ENCODE measurements at regions not wholly inside any gene's neighbourhood (a gene's known extent, or its start where the extent isn't known, plus 50 kb on each side); places are given as distances from the start of the nearest gene placed in this dataset.
"Not testable (repeated sequence)": the region's sequence is repeated elsewhere in the genome, so short reads cannot be mapped to it uniquely, and the experiment has no call there.

GRCh38 chr22:44575381-44576268 lies 77.6 kb upstream of the RTL6 start:
- no peak for DNase-seq (ENCODE audit: low spot score)

DNA sequence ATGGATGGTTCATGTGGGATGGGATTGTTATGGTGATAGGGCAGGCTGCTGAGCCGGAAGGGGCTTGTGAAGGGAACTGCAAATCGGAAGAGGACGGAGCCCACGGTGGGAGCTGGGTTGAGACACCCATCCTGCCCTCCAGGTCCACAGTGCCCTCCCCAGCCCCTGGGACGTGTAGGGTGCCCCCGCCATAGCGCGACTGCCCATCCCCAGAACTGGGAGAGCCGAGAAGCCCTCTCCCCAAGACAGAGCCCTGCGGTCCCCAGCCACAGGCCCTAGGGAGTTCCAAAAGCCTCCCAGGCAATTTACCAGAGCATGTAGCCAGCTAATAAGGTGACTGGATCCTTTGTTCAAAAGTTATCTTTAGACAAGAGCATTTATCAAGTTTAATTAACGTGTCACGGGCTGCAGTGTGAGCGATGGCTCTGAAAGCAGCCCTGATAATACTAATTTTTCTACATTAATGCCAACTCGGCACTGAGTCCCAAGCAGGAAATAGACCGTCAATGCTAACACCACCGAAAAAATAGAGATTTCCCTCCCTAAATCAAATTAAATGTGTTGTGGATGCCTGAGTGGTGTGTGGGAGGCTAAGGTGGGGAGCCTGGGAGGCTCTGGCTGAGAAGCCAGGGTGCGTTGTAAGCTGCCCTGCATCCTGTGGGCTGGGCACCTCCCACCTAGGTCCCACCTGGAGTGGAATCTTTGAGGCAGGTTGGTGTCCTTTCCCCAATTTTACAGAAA lies 76.8 kb upstream of the RTL6 start:
- no peak for DNase-seq (ENCODE audit: low spot score)

- DNase-seq (ENCODE audit: low spot score), result no peak
These were observed 76.1 kb upstream of the RTL6 start for GRCh38 chr22:44574057-44574639.

- no peak for DNase-seq (ENCODE audit: low spot score)
These were observed 75.4 kb upstream of the RTL6 start for GRCh38 chr22:44573451-44573850.

- DNase-seq (ENCODE audit: low spot score), result no peak
These were observed 74.6 kb upstream of the RTL6 start for GRCh38 chr22:44572414-44573207.

- DNase-seq (ENCODE audit: low spot score), result no peak
These were observed 73.8 kb upstream of the RTL6 start for GRCh38 chr22:44571566-44572413.

DNA sequence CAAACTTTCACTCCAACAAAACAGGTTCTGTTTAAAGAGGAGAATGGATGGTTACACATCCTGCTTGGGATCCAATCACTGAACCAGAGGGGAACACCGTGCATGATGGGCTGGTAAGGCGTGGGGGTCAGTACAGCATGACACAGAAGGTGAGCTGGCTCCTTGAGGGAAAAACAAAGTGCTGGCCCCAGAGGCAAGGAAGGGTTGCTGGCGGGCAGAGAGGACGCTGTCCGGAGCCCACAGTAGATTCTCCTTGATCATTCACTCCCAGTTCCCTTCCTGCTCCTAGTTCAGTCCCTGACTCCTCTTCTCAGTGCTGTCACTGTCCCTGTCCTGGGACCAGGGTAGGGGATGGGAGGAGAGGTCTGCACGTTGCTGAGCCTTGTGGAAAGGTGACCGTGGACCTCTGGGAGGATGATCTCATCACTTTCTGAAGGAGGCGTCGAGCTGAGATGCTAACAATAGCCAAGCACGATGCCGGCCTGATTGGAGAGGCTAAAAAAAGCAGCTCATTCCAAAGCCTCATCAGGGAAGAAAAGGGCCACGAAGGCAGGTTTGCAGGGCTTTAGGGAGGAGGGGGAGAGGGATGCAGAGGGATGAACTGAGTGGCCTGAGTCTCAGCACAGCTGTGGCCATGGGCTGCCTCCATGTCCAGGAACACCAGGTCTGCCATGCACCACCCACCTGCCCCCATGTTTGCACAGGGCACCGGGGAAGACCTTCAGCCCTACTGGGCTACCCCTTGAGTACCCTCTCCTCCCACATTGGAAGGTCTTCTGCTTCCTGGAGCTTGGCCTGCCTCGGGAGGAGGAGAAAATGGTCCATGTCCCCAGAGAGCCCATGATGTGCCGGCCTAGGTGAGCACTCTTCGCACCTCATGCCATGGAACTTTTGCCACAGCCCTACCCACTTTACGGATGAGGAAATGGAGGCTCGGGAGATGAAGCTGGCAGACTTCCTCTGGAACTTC lies 72.7 kb upstream of the RTL6 start:
- no peak for DNase-seq (ENCODE audit: low spot score)

GRCh38 chr22:44569561-44569991 lies 71.5 kb upstream of the RTL6 start:
- DNase-seq (ENCODE audit: low spot score), result no peak

GRCh38 chr22:44567846-44568493 lies 69.9 kb upstream of the RTL6 start:
- DNase-seq (ENCODE audit: low spot score), result peak; percentile 59

GRCh38 chr22:44567378-44567841 lies 69.4 kb upstream of the RTL6 start:
- not testable (repeated sequence) for DNase-seq (ENCODE audit: low spot score)

DNA sequence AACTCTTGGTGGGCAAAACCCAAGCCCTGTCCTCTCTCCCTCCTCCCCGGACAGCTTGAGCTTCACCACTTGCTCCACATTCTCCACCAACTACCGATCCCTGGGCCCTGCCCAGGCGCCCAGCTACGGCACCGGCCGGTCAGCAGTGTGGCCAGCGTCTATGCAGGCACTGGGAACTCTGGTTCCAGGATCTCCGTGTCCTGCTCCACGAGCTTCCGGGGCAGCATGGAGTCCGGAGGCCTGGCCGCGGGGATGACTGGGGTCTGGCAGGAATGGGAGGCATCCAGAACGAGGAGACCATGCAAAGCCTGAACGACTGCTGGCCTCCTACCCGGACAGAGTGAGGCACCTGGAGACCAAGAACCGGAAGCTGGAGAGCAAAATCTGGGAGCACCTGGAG lies 68.9 kb upstream of the RTL6 start:
- DNase-seq (ENCODE audit: low spot score), result no peak

GRCh38 chr22:44562651-44563050 lies 64.6 kb upstream of the RTL6 start:
- not testable (repeated sequence) for DNase-seq (ENCODE audit: low spot score)

- no peak for DNase-seq (ENCODE audit: low spot score)
These were observed 63.3 kb upstream of the RTL6 start for GRCh38 chr22:44561139-44561840.

- DNase-seq (ENCODE audit: low spot score), result not testable (repeated sequence)
These were observed 60.6 kb upstream of the RTL6 start for GRCh38 chr22:44558671-44559070.

DNA sequence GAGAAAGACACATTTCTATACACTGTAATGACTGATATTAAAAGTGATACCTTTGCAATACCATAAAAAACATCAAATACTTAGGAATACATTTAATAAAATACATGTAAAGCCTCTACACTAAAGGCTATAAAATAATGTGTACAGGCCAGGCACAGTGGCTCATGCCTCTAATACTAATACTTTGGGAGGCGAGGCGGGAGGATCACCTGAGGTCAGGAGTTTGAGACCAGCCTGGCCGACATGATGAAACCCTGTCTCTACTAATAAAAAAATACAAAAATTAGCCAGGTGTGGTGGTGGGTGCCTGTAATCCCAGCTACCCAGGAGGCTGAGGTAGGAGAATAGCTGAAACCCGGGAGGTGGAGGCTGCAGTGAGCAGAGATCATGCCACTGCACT lies 59.8 kb upstream of the RTL6 start:
- DNase-seq (ENCODE audit: low spot score), result not testable (repeated sequence)

DNA sequence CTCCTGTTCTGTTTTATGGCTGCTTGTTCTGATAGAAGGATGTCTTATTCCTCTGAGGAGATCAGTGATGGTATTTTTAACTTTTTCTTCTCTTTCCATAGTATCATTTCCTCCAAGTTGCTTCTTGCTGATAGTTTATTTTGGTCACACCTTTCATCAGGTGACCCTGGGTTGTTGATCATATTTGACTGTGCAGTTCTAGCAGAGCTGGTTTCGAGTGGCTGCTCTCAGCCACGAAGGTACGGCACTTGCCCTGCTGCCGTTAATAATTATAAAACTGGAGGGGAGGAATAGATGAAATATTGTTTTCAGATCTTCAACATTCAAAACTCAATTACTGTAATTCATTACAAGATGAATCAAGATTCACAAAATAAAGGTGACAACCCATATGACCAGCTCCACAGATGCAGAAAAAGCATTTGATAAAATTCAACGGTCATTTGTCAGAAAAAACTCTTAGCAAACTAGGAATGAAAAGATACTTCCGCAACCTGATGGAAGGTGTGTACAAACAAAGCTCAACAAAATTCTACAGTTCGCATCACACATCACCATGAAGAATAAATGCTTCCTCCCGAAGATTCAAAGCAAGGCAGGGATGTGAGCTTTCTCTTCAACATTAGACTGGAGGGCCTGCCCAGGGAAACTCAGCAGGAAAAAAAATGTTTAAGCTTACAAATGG lies 59.2 kb upstream of the RTL6 start:
- DNase-seq (ENCODE audit: low spot score), result no peak

DNA sequence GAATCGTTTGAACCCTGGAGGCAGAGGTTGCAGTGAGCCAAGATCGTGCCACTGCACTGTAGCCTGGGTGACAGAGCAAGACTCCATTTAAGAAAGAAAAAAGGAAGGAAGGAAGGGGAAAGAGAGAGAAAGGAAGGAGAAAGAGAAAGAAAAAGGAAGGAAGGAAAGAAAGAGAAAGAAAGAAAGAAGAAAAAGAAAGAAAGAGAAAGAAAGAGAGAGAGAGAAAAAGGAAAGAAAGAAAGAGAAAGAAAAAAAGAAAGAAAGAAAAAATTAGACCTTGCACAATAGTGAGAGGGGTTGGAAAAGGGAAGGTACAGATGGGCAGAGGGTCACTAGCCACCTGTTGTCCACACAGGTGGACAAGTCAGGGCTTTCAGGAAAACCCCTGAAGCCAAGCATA lies 57.6 kb upstream of the RTL6 start:
- DNase-seq (ENCODE audit: low spot score), result no peak

GRCh38 chr22:44555046-44555445 lies 57.0 kb upstream of the RTL6 start:
- DNase-seq (ENCODE audit: low spot score), result no peak
